ENCODE measurements at regions not wholly inside any gene's neighbourhood (a gene's known extent, or its start where the extent isn't known, plus 50 kb on each side); places are given as distances from the start of the nearest gene placed in this dataset.

GRCh38 chrX:40199704-40200103 is 101.9 kb upstream of the BCOR start:
- intact Hi-C loops (cut with DNase I) = no loop called here
- H3K4me3 ChIP-seq = no peak overlapping the region
- H3K27me3 ChIP-seq = no peaks in the 10 kb centered on the region
- H3K4me1 ChIP-seq (replicated peaks in 1 of 2) = no peaks in the 10 kb centered on the region
- no peaks in the 10 kb centered on the region for H3K36me3 ChIP-seq (replicated peaks in 1 of 2)
- TF ChIP-seq CTCF (IDR thresholded peaks at IDR 0.05) (no peak), POLR2A (IDR thresholded peaks at IDR 0.05) (no peak)
- H3K9me3 ChIP-seq (replicated peaks in 1 of 3) = no peaks in the 10 kb centered on the region
- DNase-seq = no peak
- WGBS, 4 donors = 88 to 93% (median 91%) methylated on average over 3 to 7 of the region's 7 CpGs
- no peak overlapping the region for H3K27ac ChIP-seq

- TF ChIP-seq CTCF (IDR thresholded peaks at IDR 0.05) = no peak
- no peak for TF ChIP-seq POLR2A (IDR thresholded peaks at IDR 0.05)
- intact Hi-C loops (cut with DNase I) = no loop called here
- 77 to 98% (median 88%) methylated on average over 4 to 6 of the region's 6 CpGs for WGBS, 4 donors
These were observed 99.3 kb upstream of the BCOR start for GRCh38 chrX:40197071-40197470.

GRCh38 chrX:40195368-40195767 is 97.6 kb upstream of the BCOR start:
- H3K27ac ChIP-seq = no peak overlapping the region
- H3K4me1 ChIP-seq (replicated peaks in 1 of 2) = no peaks in the 10 kb centered on the region
- 94 to 100% (median 97%) methylated on average over 1 of the region's 1 CpG for WGBS, 4 donors
- no peak for DNase-seq
- no peaks in the 10 kb centered on the region for H3K27me3 ChIP-seq
- no peak for TF ChIP-seq POLR2A (IDR thresholded peaks at IDR 0.05)
- no peak for TF ChIP-seq CTCF (IDR thresholded peaks at IDR 0.05)
- intact Hi-C loops (cut with DNase I) = no loop called here
- H3K36me3 ChIP-seq (replicated peaks in 1 of 2) = no peaks in the 10 kb centered on the region
- no peak overlapping the region for H3K4me3 ChIP-seq
- H3K9me3 ChIP-seq (replicated peaks in 1 of 3) = no peaks in the 10 kb centered on the region

More at GRCh38 chrX:40197071-40197470, 99.3 kb upstream of the BCOR start:
- H3K36me3 ChIP-seq (replicated peaks in 1 of 2) = no peaks in the 10 kb centered on the region
- no peaks in the 10 kb centered on the region for H3K4me1 ChIP-seq (replicated peaks in 1 of 2)
- no peaks in the 10 kb centered on the region for H3K27me3 ChIP-seq
- no peak overlapping the region for H3K27ac ChIP-seq
- H3K4me3 ChIP-seq = no peak overlapping the region
- no peak for DNase-seq
- H3K9me3 ChIP-seq (replicated peaks in 1 of 3) = no peaks in the 10 kb centered on the region

GRCh38 chrX:40192196-40192595 is 94.4 kb upstream of the BCOR start:
- H3K4me3 ChIP-seq = no peak overlapping the region
- no peaks in the 10 kb centered on the region for H3K9me3 ChIP-seq (replicated peaks in 1 of 3)
- H3K27ac ChIP-seq = no peak overlapping the region
- H3K27me3 ChIP-seq = no peaks in the 10 kb centered on the region
- no peak for DNase-seq
- H3K36me3 ChIP-seq (replicated peaks in 1 of 2) = no peaks in the 10 kb centered on the region
- TF ChIP-seq POLR2A (IDR thresholded peaks at IDR 0.05) = no peak
- no peak for TF ChIP-seq CTCF (IDR thresholded peaks at IDR 0.05)
- H3K4me1 ChIP-seq (replicated peaks in 1 of 2) = no peaks in the 10 kb centered on the region
- intact Hi-C loops (cut with DNase I) = no loop called here
- 40 to 41% (median 40%) methylated on average over 1 of the region's 1 CpG; no CpG with 5 or more reads in 1 of the 4 donors for WGBS, 4 donors

Measured in adrenal gland (tissue), 9 donors.